NT2/D1 (cell line): ENCODE measurements at regions not wholly inside any gene's neighbourhood (a gene's known extent, or its start where the extent isn't known, plus 50 kb on each side); places are given as distances from the start of the nearest gene placed in this dataset.

Experiments
- SUZ12 ChIP-seq: IDR thresholded peaks from 2 replicates; pipeline ENCODE4 v1.6.1; 2011; ENCODE audit not compliant: insufficient read length, insufficient read depth; ENCODE audit errors: extremely low read depth
- YY1 ChIP-seq: IDR thresholded peaks from 2 replicates; pipeline ENCODE4 v1.6.1; 2011; ENCODE audit not compliant: insufficient read length, insufficient read depth
- ZNF274 ChIP-seq: IDR thresholded peaks from 2 replicates; pipeline ENCODE4 v1.6.1; 2011; ENCODE audit warnings: mild to moderate bottlenecking, low read depth, low read length

DNA sequence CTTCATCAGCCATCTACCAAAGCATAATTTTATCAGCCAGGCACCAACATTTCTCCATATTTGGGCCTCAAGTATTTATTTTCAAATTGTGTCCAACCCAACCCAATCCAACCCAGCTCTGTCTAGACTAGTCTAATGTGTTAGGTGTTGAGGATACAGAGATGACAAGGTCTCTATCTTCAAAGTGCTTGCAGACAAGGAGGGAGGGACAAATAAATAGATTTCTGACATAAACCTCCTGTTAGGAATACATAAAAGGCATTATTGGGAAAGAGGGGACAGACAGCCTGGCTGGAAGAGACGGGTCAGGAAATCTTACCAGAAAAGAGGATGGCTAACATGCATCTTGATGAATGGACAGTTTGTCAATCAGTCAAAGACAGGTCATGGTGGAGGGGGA, 115.4 kb upstream of the RPS6KA3 start:
- no peak for TF ChIP-seq YY1
- no peak for TF ChIP-seq ZNF274
- no peak for TF ChIP-seq SUZ12
